ENCODE measurements at regions not wholly inside any gene's neighbourhood (a gene's known extent, or its start where the extent isn't known, plus 50 kb on each side); places are given as distances from the start of the nearest gene placed in this dataset.
"Not testable (repeated sequence)": the region's sequence is repeated elsewhere in the genome, so short reads cannot be mapped to it uniquely, and the experiment has no call there.

DNA sequence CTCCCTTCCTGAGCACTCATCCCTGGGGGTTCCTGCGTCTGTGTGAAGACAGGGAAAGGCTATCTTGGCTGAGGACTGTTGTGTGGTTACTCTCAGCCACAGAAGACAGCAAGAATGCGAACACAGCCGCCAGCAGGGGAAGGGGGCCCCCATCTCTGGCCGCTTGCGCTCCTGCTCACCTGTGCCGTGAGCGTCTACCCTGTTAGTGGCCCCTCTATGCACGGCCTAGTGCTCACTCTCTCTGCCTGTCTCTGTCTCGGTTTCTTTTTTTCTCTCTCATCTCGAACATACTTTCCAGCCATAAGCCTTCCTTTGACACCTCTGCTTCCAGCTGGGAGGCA, 206.7 kb upstream of the APCDD1 start:
- in situ Hi-C loops (cut with MboI; ENCODE audit: low pct_unique_long_range_greater_than_20kb, low sequenced_read_pairs) = no loop called here
- no peak for DNase-seq

DNA sequence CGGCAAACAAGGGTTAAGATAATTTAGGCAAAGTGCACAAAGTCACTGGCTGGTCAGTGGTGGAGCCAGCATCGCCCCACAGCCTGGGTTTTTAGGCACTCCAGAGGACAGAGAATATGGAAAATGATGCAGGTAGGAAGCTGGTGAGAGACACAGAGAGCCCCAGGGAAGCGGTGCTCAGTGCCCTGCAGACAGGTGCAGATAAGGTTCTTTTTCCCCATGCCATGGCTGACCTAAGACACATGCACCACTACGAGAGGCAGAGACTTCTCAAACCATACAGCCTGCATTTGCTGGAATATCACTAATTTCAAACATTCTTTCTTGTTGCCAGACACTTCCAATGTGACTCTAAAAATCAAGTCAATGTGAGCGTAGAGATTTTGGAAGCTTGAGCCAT, 205.7 kb upstream of the APCDD1 start:
- in situ Hi-C loops (cut with MboI; ENCODE audit: low pct_unique_long_range_greater_than_20kb, low sequenced_read_pairs) = no loop called here

DNA sequence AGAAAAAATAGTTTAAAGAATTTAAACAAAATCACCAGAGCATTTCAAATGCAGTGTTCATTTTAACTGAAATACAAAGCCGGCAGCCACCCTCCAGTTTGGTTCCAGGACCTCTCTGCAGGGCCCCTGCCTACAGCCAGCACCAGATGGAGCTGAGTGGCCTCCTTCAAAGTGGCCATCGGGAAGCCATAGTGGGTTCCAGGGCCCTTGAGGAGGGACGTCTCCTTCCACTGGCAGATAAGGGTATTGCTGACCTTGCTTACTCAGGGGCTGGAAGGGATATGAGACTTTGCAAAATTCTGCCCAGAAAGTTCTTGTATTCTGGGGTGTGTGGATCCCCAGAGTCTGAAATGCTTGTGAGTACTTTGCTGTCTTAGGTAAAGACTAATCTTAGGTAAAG, 205.2 kb upstream of the APCDD1 start:
- no peak for DNase-seq
- in situ Hi-C loops (cut with MboI; ENCODE audit: low pct_unique_long_range_greater_than_20kb, low sequenced_read_pairs) = no loop called here

More for the DNA sequence above, 205.7 kb upstream of the APCDD1 start:
- DNase-seq = no peak

DNA sequence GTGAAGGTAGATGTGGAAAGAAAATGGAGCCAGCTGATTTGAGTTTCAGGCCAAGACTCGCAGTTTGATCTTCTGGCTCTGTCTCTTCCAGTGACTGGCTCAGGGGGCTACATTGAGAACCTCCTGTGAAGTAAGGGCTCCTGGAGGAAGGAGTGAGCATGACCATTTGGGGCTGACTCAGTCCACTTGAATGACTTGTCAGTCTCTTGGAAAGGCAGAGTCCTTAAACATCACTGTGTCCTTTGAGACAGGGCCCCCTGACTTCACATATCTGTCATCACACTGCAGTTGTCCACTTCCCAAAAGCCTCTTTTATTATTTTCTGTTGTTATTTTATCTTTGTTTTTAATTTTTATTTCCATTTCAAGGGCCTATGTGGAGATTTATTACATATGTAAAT, 204.6 kb upstream of the APCDD1 start:
- no peak for DNase-seq
- in situ Hi-C loops (cut with MboI; ENCODE audit: low pct_unique_long_range_greater_than_20kb, low sequenced_read_pairs) = no loop called here

DNA sequence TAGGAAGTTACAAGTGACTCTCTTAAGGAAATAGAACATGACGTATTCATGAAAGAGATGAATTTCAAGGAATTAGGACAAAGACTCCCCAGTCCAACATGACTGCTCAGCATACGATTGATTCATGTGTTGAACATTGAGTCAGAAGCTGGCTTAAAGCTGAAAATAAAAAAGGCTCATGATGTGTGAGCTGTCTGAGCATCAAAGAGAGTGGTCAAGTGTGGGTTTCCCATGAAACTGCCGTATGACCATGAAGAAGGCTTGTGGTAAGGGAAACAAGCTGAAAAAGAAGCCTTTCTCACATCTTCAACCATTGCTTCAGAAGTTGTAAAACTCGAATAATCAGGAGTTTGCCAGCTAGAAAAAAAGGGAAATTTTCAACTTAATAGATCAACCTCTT, 201.9 kb upstream of the APCDD1 start:
- in situ Hi-C loops (cut with MboI; ENCODE audit: low pct_unique_long_range_greater_than_20kb, low sequenced_read_pairs) = no loop called here
- DNase-seq = no peak

DNA sequence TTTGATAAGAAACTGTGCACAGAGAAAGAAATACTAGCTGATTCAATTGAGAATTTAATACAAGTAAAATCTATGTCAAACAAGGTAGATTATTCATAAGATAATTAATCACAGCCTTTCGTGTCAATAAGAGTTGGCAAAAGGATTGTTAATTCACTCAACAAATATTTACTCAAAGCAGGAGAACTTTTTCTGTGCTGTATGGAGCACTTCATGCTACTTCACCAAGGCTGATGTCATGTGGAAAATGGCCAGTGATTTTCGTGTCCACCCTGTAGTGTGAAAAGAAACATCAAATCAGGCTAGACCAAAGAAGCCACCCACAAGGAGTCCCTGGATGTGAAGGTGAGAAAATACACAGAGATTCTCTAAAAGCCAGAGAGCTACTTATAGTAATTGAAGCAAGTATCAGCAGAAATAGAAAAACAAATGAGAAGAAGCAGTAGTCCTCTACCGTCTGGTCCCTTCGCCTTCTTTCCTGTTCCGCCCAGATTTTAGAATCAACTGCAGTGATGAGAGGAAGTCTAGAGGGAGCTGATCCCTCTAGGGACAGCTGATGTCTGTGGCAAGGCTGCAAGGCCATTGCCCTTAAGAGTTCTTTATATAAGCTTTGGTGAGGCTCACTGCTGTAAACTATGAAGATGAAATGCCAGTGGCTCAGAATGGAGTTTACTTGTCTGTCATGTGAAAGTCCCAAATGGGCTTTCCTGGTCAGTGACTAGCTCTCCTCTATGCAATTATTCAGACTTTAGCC, 201.3 kb upstream of the APCDD1 start:
- in situ Hi-C loops (cut with MboI; ENCODE audit: low pct_unique_long_range_greater_than_20kb, low sequenced_read_pairs) = no loop called here
- no peak for DNase-seq

DNA sequence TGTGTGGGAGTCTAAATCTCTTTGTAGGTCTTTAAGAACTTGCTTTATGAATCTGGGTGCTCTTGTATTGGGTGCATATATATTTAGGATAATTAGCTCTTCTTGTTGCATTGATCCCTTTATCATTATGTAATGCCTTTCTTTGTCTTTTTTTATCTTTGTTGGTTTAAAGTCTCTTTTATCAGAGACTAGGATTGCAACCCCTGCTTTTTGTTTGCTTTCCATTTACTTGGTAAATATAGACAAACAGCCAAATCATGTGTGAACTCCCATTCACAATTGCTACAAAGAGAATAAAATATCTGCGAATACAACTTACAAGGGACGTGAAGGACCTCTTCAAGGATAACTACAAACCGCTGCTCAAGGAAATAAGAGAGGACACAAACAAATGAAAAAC, 198.2 kb upstream of the APCDD1 start:
- in situ Hi-C loops (cut with MboI; ENCODE audit: low pct_unique_long_range_greater_than_20kb, low sequenced_read_pairs); DNase-seq: not testable (repeated sequence)

DNA sequence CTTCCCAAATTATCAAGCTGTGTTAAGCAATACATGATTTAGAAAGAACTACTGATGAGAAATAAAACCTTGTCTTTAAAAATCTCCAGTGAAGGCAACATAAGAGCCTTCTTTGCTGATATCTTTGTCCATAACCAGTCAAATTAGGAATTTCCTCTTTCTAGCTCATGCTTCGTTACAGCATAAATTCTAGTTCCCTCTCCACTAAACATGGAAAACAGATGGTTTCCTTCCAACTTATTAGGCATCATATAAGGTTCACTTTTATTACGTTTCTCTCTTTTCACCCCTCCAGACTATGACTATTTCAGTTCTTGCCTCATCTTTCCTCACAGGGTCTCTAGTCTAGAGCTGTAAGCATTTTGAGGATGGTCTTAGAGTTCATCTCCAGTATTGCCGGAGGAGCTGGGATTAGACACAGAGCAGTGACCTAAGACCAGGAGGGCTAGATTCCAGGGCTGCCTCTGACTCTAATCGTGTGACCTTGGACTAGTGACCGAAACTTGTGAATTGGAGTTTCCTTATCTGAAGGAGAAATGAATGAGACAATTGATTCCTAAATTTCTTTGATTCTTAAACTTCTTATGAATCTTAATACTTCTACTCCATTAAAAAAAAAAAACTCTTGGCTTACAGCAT, 195.5 kb upstream of the APCDD1 start:
- in situ Hi-C loops (cut with MboI; ENCODE audit: low pct_unique_long_range_greater_than_20kb, low sequenced_read_pairs) = no loop called here
- no peak for DNase-seq

DNA sequence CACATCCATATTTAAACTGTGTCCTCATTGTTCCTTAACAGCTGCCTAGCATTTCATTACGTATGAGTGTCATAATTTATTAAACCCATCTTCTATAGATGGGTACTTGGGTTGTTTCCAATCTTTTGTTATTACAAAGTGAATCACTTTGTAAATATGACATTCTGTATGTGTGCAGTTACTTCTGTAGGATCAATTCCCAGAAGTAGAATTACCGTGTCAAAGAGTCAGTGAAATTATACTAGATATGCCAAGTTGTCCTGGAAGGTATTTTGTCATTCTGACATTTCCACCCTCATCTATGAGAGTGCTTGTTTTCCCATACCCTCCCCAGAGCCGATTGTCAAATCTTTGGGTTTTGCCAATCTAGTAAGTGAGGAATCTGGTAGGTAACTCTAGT, 194.5 kb upstream of the APCDD1 start:
- in situ Hi-C loops (cut with MboI; ENCODE audit: low pct_unique_long_range_greater_than_20kb, low sequenced_read_pairs) = no loop called here
- no peak for DNase-seq

DNA sequence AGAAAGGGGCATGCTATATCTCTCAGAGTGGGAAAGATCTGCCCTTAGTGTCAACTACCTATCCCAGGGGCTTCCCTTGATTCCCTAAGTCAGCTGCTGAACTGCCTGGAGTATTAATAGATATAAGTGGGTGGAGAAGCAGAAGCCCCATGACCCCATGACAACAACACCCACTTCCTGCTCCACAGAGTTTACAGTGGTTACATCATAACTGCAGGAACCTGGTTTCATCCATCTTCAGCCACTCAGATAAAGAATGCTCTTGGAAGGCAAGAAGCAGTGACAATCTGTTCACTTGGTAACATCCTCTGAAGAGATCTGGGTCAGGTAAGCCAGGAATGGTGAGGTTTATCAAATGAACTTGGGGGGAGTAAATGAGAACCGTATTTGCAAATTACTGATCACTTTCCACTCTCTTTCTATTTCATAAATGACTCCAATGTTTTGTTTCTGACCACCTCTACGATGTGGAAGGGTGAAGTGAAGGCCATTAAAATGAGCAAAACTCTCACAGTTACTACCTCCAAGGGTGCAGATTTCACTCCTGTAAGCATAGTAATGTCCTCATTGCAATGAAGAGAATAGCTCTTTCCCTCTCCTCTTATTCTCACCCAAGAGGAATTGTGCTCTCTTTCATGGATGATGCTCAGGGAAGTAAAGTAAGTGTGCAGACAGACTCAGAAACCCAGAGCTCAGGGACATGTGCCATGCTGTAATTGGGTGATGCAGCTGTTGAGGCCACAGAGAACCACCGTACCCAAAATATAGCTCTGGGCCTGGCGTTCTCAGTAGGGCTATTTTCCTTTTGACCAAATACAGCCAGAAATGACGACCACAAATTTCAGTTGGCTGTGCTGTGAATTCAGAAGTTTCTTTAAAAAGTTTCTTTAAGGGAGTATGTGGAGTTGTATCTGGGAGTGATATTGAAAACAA, 192.8 kb upstream of the APCDD1 start:
- in situ Hi-C loops (cut with MboI; ENCODE audit: low pct_unique_long_range_greater_than_20kb, low sequenced_read_pairs) = no loop called here
- DNase-seq = peak; percentile 66

DNA sequence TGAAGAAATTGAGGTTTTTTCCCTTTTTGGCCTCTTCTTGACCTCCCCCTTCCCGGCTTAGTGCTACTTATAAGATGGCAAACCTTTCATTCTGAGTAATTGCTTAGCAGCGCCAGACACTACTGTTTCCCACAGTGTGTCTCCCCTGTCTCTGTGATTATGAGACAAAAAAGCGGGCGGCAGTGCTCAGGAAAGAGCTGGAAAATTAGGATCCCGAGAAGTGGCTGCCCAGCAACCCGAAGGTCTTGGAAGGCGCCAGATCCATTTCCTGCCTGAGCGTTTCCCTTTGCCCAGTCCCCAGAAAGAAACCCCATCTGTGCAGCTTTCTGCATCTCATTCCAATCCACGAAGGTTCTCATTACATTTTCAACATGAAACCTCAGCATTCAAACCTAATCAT, 191.9 kb upstream of the APCDD1 start:
- no peak for DNase-seq
- in situ Hi-C loops (cut with MboI; ENCODE audit: low pct_unique_long_range_greater_than_20kb, low sequenced_read_pairs) = no loop called here

DNA sequence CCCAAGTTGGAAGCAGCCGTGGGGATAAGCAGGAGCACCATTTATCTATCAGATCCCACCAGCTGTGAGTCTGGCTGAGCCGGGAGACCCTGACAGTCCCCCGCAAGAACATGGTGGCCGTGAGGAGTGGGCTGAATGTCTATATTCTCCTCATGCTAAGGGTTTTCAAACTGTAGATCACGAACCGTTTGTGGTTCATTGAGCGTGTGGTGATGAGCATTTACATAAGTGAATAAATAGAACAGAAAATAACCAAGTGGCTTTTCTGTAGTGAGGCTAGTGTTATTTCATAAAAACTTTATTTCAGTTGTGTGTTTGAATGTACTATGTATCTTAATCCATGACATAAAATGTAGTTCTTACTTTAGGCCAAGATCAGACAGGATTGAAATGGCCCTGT, 190.2 kb upstream of the APCDD1 start:
- in situ Hi-C loops (cut with MboI; ENCODE audit: low pct_unique_long_range_greater_than_20kb, low sequenced_read_pairs) = no loop called here
- DNase-seq = no peak

DNA sequence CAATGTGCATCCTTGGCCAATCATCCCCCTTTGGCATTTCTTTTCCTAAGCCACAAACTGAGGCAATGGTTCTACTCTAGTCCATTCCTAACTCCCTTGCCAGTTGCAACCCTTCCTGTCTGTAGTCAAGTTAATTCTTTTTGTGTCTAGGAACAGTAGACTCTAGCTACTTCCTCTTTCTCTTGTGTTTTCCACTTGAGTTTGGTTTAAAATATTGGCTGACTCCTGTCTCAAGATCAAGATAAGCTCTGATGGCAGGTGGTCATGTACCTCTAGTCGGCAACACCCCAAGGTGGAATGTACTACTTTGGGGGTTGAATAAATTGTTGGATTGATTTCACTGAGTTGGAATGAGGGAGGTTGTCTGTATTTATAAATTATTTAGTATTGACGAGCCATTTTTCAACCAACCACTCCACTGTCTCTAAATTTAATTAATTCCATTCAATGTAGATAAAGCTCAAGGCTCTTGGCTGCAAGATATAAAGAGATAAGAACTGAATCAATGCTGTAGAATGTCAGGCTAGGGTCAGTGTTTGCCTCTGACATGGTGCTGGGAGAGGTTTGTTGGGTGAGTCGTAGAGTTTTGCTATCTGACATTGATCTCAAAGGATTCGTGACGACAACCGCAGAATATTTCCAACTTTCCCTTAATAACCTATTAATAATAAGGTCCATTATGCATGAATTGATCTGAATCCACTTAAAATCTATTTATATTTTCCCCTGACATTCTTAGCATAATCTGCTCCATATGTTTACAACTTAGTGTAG, 188.7 kb upstream of the APCDD1 start:
- in situ Hi-C loops (cut with MboI; ENCODE audit: low pct_unique_long_range_greater_than_20kb, low sequenced_read_pairs) = no loop called here
- peak; percentile 74 for DNase-seq

DNA sequence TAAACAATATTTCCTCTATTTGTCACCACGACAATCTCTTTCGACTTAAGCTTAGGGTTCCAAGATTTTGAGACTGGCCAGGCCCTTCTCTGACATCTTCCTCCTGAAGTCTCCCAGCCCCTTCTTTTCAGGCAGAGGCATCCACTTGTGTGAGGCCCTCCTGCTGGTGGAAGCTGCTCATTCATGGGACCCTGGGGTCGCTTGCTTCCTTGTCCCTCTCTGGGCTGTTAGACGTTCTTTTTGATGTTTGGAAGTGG, 188.2 kb upstream of the APCDD1 start:
- no peak for DNase-seq
- in situ Hi-C loops (cut with MboI; ENCODE audit: low pct_unique_long_range_greater_than_20kb, low sequenced_read_pairs) = no loop called here

DNA sequence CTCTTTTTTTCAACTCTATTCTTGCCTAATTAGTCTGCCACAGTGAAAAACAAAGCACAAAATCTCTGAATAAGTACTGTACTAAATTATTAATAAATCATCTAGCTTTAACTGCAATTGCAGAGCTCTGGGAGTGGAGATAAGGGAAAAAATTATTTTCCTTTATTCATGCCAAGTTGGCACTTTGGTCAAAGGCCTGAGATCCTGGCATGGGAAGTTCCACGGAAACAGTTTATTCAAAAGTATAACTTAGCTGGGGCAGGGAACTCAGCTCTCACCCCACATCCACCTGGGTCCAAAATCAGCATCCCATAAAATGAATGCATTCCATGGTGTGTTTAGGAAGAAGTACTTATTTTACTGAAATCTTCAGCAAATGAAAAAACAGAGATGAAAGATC, 185.2 kb upstream of the APCDD1 start:
- in situ Hi-C loops (cut with MboI; ENCODE audit: low pct_unique_long_range_greater_than_20kb, low sequenced_read_pairs) = no loop called here
- DNase-seq = no peak

DNA sequence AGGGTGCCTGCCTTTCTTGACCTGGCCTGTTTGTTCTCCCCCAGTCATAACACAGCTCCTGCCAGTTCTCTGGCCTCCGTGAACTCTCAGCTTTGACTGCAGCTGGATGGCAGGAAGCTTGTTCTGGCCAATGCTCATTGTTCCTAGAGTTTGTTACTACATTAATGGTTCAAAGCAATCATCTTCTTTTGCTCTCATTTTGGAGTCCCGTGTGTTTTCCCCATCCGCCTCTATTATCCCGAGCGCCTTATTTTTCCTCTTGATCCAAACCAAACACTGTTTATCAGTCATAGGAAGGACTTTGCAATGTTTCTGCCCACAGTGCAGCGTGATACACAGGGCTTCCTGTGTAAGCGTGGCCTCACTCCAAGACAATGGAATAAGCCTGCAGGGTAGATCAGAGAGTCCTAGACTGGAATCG, 184.3 kb upstream of the APCDD1 start:
- no peak for DNase-seq
- in situ Hi-C loops (cut with MboI; ENCODE audit: low pct_unique_long_range_greater_than_20kb, low sequenced_read_pairs) = no loop called here

DNA sequence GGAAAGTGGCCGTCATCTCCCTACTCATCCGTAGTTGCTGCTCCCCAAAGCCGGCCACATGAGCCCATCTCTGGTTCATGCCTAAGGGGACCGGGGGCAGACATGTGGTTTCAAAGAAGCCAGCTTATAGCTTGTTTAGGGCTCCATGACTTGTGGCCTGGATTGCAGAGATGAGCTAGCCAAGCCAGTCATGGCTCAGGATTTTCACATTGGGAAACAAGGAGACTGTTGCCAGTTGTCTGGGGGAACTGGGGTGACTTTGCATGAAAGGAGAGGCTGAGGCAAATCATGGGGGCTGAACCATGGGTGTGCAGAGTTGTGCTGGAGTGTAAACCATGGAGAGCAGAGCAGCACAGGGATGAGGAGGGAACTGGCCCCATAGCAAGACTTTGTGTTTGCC, 183.0 kb upstream of the APCDD1 start:
- DNase-seq = no peak
- in situ Hi-C loops (cut with MboI; ENCODE audit: low pct_unique_long_range_greater_than_20kb, low sequenced_read_pairs) = no loop called here

DNA sequence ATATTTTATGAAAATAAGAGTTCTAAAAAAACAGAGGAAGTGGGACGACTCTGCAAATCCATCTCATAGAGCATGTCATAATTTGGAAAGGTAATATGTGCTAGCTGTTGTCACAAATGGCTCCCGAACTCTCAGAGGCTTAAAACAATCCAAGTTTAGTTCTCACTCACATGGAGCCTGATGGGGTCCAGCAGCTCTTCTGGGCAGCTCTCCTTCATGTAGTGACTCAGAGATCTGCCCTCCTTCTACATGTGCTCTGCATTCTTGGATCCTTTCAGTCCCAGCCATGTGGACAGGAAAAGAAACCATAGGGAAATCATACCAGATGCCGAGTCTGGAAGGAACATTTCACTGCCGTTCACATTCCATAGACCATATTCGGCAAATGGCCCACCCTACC, 180.1 kb upstream of the APCDD1 start:
- in situ Hi-C loops (cut with MboI; ENCODE audit: low pct_unique_long_range_greater_than_20kb, low sequenced_read_pairs) = no loop called here
- DNase-seq = no peak

DNA sequence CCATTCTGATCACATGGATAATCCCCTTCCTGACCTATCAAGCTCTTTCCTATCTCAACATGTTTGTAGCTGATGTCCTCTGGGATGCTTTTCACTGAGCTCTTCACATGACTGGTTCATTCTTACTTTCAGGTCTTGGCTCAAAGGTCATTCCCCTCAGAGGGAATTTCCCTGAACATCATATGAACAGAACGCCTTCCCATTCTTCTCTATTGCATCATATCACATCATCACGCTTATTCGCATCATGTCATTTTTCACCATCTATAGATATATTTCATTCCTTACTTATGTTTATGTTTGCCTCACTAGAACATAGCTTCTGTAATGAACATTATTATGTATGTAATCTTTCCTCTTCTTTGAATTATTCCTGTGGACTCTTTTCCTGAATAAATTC, 178.9 kb upstream of the APCDD1 start:
- in situ Hi-C loops (cut with MboI; ENCODE audit: low pct_unique_long_range_greater_than_20kb, low sequenced_read_pairs) = no loop called here

DNA sequence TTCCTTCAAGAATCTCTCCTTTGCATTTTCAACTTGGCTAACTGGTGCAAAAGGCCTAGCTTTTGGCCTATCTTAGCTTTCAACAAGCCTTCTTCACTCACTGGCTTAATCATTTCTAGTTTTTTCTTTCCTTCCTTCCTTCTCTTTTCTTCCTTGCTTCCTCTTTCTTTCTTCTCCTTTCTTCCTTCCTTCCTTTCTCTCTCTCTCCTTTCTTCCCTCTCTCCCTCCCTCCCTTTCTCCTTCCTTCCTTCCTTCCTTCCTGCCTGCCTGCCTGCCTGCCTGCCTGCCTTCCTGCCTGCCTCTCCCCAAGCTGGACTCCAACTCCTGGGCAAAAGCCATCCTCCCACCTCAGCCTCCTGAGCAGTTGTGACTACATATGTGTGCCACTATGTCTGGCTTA, 176.2 kb upstream of the APCDD1 start:
- in situ Hi-C loops (cut with MboI; ENCODE audit: low pct_unique_long_range_greater_than_20kb, low sequenced_read_pairs) = no loop called here
- DNase-seq = no peak

More for the DNA sequence above, 178.9 kb upstream of the APCDD1 start:
- DNase-seq = no peak

Measured in KBM-7 (cell line).